ENCODE measurements at regions not wholly inside any gene's neighbourhood (a gene's known extent, or its start where the extent isn't known, plus 50 kb on each side); places are given as distances from the start of the nearest gene placed in this dataset.
"Not testable (repeated sequence)": the region's sequence is repeated elsewhere in the genome, so short reads cannot be mapped to it uniquely, and the experiment has no call there.

- peaks cover 9% of the 10 kb centered on the region for H3K4me1 ChIP-seq (ENCODE audit: low read depth)
- ATAC-seq (no peak), DNase-seq (no peak)
- no peaks in the 10 kb centered on the region for H3K36me3 ChIP-seq (ENCODE audit: low read depth)
- intact Hi-C loops (cut with DNase I, micrococcal nuclease), result no loop called here
- no peak for TF ChIP-seq CTCF (IDR thresholded peaks at IDR 0.05)
- no peak overlapping the region for H3K4me3 ChIP-seq
- no peaks in the 10 kb centered on the region for H3K9me3 ChIP-seq
These were observed 206.4 kb downstream of the RHOU start for GRCh38 chr1:228941666-228942065.

GRCh38 chr1:228943436-228943835 is 208.2 kb downstream of the RHOU start:
- intact Hi-C loops (cut with DNase I, micrococcal nuclease), result no loop called here
- no peak overlapping the region for H3K4me3 ChIP-seq
- peaks cover under 1% of the 10 kb centered on the region for H3K4me1 ChIP-seq (ENCODE audit: low read depth)
- H3K9me3 ChIP-seq, result no peaks in the 10 kb centered on the region
- DNase-seq (no peak), ATAC-seq (no peak)
- H3K36me3 ChIP-seq (ENCODE audit: low read depth), result no peaks in the 10 kb centered on the region
- no peak for TF ChIP-seq CTCF (IDR thresholded peaks at IDR 0.05)

- Histone ChIP-seq H3K4me1 (ENCODE audit: low read depth) (no peaks in the 10 kb centered on the region), H3K4me3 (no peak overlapping the region), H3K9me3 (no peaks in the 10 kb centered on the region), H3K36me3 (ENCODE audit: low read depth) (no peaks in the 10 kb centered on the region)
- DNase-seq, result no peak
- ATAC-seq, result no peak
- no peak for TF ChIP-seq CTCF (IDR thresholded peaks at IDR 0.05)
- intact Hi-C loops (cut with DNase I, micrococcal nuclease), result no loop called here
These were observed 209.0 kb downstream of the RHOU start for GRCh38 chr1:228944296-228944695.

- ATAC-seq (no peak), DNase-seq (no peak)
- TF ChIP-seq CTCF (IDR thresholded peaks at IDR 0.05), result no peak
- Histone ChIP-seq H3K4me1 (ENCODE audit: low read depth) (peaks cover 2% of the 10 kb centered on the region), H3K36me3 (ENCODE audit: low read depth) (no peaks in the 10 kb centered on the region), H3K9me3 (no peaks in the 10 kb centered on the region), H3K4me3 (no peak overlapping the region)
- intact Hi-C loops (cut with DNase I, micrococcal nuclease), result no loop called here
These were observed 209.7 kb downstream of the RHOU start for GRCh38 chr1:228944935-228945371.

GRCh38 chr1:228945885-228946284 is 210.6 kb downstream of the RHOU start:
- no peak for ATAC-seq
- Histone ChIP-seq H3K4me3 (no peak overlapping the region), H3K36me3 (ENCODE audit: low read depth) (no peaks in the 10 kb centered on the region), H3K4me1 (ENCODE audit: low read depth) (peaks cover 3% of the 10 kb centered on the region), H3K9me3 (no peaks in the 10 kb centered on the region)
- no peak for TF ChIP-seq CTCF (IDR thresholded peaks at IDR 0.05)
- no peak for DNase-seq
- intact Hi-C loops (cut with DNase I, micrococcal nuclease), result no loop called here

- ATAC-seq; H3K36me3 ChIP-seq (ENCODE audit: low read depth); H3K4me1 ChIP-seq (ENCODE audit: low read depth); H3K4me3 ChIP-seq; intact Hi-C loops (cut with DNase I, micrococcal nuclease); DNase-seq; H3K9me3 ChIP-seq: not testable (repeated sequence)
These were observed 214.3 kb downstream of the RHOU start for GRCh38 chr1:228949617-228950016.

All from mucosa of descending colon (tissue), 3 donors.